ENCODE measurements at regions not wholly inside any gene's neighbourhood (a gene's known extent, or its start where the extent isn't known, plus 50 kb on each side); places are given as distances from the start of the nearest gene placed in this dataset.
A peak's percentile ranks its signal among the peaks of the same experiment; 100 is the strongest.

GRCh38 chr4:188869581-188869980, 730.3 kb downstream of the TRIML1 start:
- H3K27me3 ChIP-seq (replicated peaks; ENCODE audit: insufficient read depth), result no peaks in the 10 kb centered on the region
- H3K27ac ChIP-seq, result no peak overlapping the region
- H3K36me3 ChIP-seq, result no peaks in the 10 kb centered on the region
- no peak overlapping the region for H3K4me3 ChIP-seq
- ATAC-seq (ENCODE audit: insufficient number of reproducible peaks, low FRiP score, low read depth) (no peak), DNase-seq (ENCODE audit: low spot score) (no peak)
- no peaks in the 10 kb centered on the region for H3K4me1 ChIP-seq (ENCODE audit: control insufficient read depth in 1 of 2, low read depth in 2 of 2)
- H3K9me3 ChIP-seq, result no peaks in the 10 kb centered on the region
- no peak for TF ChIP-seq CTCF (IDR thresholded peaks at IDR 0.05)

- no peak for ATAC-seq (ENCODE audit: insufficient number of reproducible peaks, low FRiP score, low read depth)
- H3K27me3 ChIP-seq (replicated peaks; ENCODE audit: insufficient read depth), result no peaks in the 10 kb centered on the region
Observed at GRCh38 chr4:188872809-188873208, 733.6 kb downstream of the TRIML1 start.

DNA sequence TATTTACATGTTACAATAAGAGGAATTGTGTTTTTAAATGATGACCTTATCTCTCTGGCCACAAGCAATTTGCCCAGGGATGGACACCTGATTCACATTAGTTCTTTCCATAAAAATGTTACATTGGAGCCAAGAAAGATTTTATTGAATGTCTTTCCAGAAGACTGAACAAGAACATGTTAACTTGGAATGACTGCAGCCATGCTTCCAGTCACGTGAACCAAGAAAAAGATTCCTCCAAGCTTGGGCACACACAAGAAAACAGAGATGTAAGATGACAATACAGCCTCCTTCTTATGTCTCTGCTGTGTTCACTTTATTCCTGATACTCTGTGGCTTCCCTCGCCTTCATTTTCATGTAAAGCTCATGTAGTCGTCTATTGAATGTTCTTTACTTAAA, 737.6 kb downstream of the TRIML1 start:
- Histone ChIP-seq H3K9me3 (no peaks in the 10 kb centered on the region), H3K27ac (no peak overlapping the region), H3K27me3 (replicated peaks; ENCODE audit: insufficient read depth) (no peaks in the 10 kb centered on the region), H3K36me3 (no peaks in the 10 kb centered on the region), H3K4me3 (no peak overlapping the region), H3K4me1 (ENCODE audit: control insufficient read depth in 1 of 2, low read depth in 2 of 2) (peaks cover 0 to 14% of the 10 kb centered on the region in 2 donors)
- no peak for DNase-seq (ENCODE audit: low spot score)
- ATAC-seq (ENCODE audit: insufficient number of reproducible peaks, low FRiP score, low read depth), result no peak
- TF ChIP-seq CTCF (IDR thresholded peaks at IDR 0.05), result no peak

More at GRCh38 chr4:188872809-188873208, 733.6 kb downstream of the TRIML1 start:
- Histone ChIP-seq H3K36me3 (no peaks in the 10 kb centered on the region), H3K4me1 (ENCODE audit: control insufficient read depth in 1 of 2, low read depth in 2 of 2) (no peaks in the 10 kb centered on the region), H3K4me3 (no peak overlapping the region), H3K27ac (no peak overlapping the region), H3K9me3 (no peaks in the 10 kb centered on the region)
- TF ChIP-seq CTCF (IDR thresholded peaks at IDR 0.05), result no peak
- no peak for DNase-seq (ENCODE audit: low spot score)

DNA sequence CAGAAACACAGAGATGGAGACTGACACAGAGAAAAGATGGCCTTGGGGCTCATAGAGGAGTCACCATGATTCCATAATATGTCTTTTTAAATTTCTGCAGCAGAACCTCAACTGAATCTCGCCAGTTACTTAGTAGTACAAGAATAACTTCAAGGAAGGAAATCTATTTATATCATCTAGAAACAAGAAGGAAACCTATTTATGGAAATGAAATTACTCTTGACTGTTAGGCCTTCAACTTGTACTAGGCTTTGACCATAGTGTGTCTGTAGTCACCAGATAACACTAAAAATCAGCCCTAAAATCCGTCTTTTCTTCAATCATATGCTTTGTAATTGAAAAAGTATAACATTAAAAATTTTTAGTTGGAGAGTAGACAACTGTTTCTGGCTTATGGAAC, 740.4 kb downstream of the TRIML1 start:
- Histone ChIP-seq H3K4me1 (ENCODE audit: control insufficient read depth in 1 of 2, low read depth in 2 of 2) (peaks cover 0 to 14% of the 10 kb centered on the region in 2 donors), H3K9me3 (no peaks in the 10 kb centered on the region), H3K36me3 (no peaks in the 10 kb centered on the region), H3K27ac (peak overlapping the region in 1 of 2 donors; percentile 27), H3K4me3 (no peak overlapping the region), H3K27me3 (replicated peaks; ENCODE audit: insufficient read depth) (no peaks in the 10 kb centered on the region)
- DNase-seq (ENCODE audit: low spot score) (no peak), ATAC-seq (ENCODE audit: insufficient number of reproducible peaks, low FRiP score, low read depth) (no peak)
- no peak for TF ChIP-seq CTCF (IDR thresholded peaks at IDR 0.05)

GRCh38 chr4:188887905-188888304, 748.7 kb downstream of the TRIML1 start:
- ATAC-seq (ENCODE audit: insufficient number of reproducible peaks, low FRiP score, low read depth) (no peak), DNase-seq (ENCODE audit: low spot score) (no peak)
- Histone ChIP-seq H3K9me3 (no peaks in the 10 kb centered on the region), H3K27me3 (replicated peaks; ENCODE audit: insufficient read depth) (no peaks in the 10 kb centered on the region), H3K36me3 (no peaks in the 10 kb centered on the region), H3K4me3 (no peak overlapping the region), H3K4me1 (ENCODE audit: control insufficient read depth in 1 of 2, low read depth in 2 of 2) (no peaks in the 10 kb centered on the region), H3K27ac (no peak overlapping the region)
- TF ChIP-seq CTCF (IDR thresholded peaks at IDR 0.05), result no peak
